ENCODE measurements at regions not wholly inside any gene's neighbourhood (a gene's known extent, or its start where the extent isn't known, plus 50 kb on each side); places are given as distances from the start of the nearest gene placed in this dataset.

DNA sequence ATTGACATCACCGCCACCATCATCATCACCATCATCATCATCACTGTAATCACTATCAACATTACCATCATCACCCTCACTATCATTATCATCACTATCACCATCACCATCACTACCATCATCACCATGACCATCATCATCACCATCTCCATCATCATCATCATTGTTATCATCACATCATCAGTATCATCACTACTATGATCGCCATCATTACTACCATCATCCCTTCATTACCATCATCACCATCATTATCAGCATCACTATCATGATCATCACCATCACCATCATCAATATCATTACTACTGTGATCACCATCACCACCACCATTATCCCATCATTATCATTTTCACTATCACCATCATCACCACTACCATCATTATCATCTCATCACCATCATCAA lies 368.3 kb downstream of the SEC14L1 start:
- TF ChIP-seq POLR2A (IDR thresholded peaks at IDR 0.05; ENCODE audit: low read depth, low read length), result no peak
- TF ChIP-seq PAX5 (IDR thresholded peaks at IDR 0.05; ENCODE audit: insufficient read depth, low read length, severe bottlenecking), result no peak
- no peak for TF ChIP-seq POU2F2 (IDR thresholded peaks at IDR 0.05; ENCODE audit: low read depth, low read length)
- TF ChIP-seq POLR2AphosphoS5 (IDR thresholded peaks at IDR 0.05; ENCODE audit: low read depth, low read length), result no peak
- no peak for TF ChIP-seq TAF1 (IDR thresholded peaks at IDR 0.05; ENCODE audit: low read depth, low read length)
- TF ChIP-seq SPI1 (IDR thresholded peaks at IDR 0.05; ENCODE audit: low read depth, low read length), result no peak
- FAIRE-seq, result no peak

DNA sequence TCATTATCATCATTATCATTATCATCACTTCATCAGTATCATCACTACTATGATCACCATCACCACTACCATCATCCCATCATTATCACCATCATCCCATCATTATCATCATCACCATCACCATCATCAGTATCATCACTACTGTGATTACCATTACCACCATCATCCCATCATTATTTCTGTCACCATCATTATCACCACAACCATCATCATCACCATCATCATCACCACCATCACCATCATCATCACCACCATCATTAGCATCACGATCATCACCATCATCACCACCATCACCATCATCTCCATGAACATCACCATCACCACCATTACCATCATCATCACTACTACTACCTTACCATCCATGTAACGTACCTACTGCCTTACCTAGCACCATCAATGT lies 368.8 kb downstream of the SEC14L1 start:
- TF ChIP-seq POLR2AphosphoS5 (IDR thresholded peaks at IDR 0.05; ENCODE audit: low read depth, low read length) (no peak), PAX5 (IDR thresholded peaks at IDR 0.05; ENCODE audit: insufficient read depth, low read length, severe bottlenecking) (no peak), POU2F2 (IDR thresholded peaks at IDR 0.05; ENCODE audit: low read depth, low read length) (no peak), POLR2A (IDR thresholded peaks at IDR 0.05; ENCODE audit: low read depth, low read length) (no peak), TAF1 (IDR thresholded peaks at IDR 0.05; ENCODE audit: low read depth, low read length) (no peak), SPI1 (IDR thresholded peaks at IDR 0.05; ENCODE audit: low read depth, low read length) (no peak)
- FAIRE-seq (no peak), DNase-seq (ENCODE audit: insufficient read length, low spot score) (no peak)

More for the DNA sequence above, 368.3 kb downstream of the SEC14L1 start:
- DNase-seq (ENCODE audit: insufficient read length, low spot score), result no peak

DNA sequence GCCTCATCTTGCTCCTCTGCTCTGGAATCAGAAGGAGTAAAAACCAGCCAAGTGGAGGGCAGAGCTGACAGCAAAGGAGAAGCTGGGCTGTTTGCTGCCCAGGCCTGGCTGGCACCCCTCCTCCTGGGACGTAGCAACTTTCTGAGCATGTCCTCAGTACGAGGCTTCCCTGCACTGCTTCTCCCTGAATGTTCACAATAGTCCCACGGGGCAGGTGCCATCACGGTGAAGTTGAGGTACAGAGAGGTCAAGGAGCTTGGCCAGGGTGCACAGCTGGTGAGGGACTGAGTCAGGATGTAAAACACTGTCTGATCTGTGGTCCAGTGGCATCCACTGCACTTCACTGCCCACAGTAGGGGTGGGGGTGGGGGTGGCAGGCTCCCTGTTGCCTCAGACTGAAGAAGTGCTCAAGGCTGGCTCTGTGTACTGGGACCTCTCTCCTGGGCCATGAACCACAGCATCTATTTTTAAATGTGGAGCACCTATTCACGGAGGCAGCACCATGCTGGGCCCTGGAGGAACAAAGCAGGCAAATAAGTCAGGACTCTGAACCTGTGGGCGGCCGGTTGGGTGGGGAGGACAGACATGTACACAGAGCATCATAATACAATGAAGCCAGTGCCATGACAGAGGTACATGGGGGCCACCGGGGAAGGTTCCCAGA lies 369.5 kb downstream of the SEC14L1 start:
- FAIRE-seq, result no peak
- no peak for TF ChIP-seq POLR2AphosphoS5 (IDR thresholded peaks at IDR 0.05; ENCODE audit: low read depth, low read length)
- TF ChIP-seq TAF1 (IDR thresholded peaks at IDR 0.05; ENCODE audit: low read depth, low read length), result no peak
- TF ChIP-seq SPI1 (IDR thresholded peaks at IDR 0.05; ENCODE audit: low read depth, low read length), result no peak
- no peak for TF ChIP-seq POLR2A (IDR thresholded peaks at IDR 0.05; ENCODE audit: low read depth, low read length)
- TF ChIP-seq PAX5 (IDR thresholded peaks at IDR 0.05; ENCODE audit: insufficient read depth, low read length, severe bottlenecking), result no peak
- no peak for TF ChIP-seq POU2F2 (IDR thresholded peaks at IDR 0.05; ENCODE audit: low read depth, low read length)
- no peak for DNase-seq (ENCODE audit: insufficient read length, low spot score)

DNA sequence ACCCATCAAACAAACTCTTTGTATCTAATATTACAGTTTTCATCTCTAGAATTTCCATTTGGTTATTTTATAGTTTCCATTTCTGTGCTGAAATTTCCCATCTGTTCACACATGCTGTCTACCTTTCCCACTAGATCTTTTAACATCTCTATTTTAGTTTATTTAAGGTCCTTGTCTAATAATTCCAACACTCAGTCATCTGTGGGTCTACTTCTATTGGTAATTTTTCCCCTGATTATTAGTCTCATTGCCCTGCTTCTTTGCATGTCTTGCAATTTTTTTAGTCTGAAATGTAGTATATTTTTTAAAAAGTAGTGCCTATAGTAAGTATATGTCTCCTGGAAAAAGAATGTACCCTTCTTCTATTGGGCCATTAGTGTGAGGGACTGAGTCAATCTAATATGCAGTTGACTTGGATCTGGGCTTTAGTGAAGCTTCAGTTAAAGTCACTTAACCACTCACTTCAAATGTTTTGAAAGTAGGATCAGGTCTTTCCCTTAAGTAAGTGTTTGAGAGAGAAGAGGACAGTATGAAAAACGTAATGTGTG lies 370.8 kb downstream of the SEC14L1 start:
- TF ChIP-seq POLR2A (IDR thresholded peaks at IDR 0.05; ENCODE audit: low read depth, low read length) (no peak), POLR2AphosphoS5 (IDR thresholded peaks at IDR 0.05; ENCODE audit: low read depth, low read length) (no peak), SPI1 (IDR thresholded peaks at IDR 0.05; ENCODE audit: low read depth, low read length) (no peak), TAF1 (IDR thresholded peaks at IDR 0.05; ENCODE audit: low read depth, low read length) (no peak), PAX5 (IDR thresholded peaks at IDR 0.05; ENCODE audit: insufficient read depth, low read length, severe bottlenecking) (no peak), POU2F2 (IDR thresholded peaks at IDR 0.05; ENCODE audit: low read depth, low read length) (no peak)
- no peak for FAIRE-seq

DNA sequence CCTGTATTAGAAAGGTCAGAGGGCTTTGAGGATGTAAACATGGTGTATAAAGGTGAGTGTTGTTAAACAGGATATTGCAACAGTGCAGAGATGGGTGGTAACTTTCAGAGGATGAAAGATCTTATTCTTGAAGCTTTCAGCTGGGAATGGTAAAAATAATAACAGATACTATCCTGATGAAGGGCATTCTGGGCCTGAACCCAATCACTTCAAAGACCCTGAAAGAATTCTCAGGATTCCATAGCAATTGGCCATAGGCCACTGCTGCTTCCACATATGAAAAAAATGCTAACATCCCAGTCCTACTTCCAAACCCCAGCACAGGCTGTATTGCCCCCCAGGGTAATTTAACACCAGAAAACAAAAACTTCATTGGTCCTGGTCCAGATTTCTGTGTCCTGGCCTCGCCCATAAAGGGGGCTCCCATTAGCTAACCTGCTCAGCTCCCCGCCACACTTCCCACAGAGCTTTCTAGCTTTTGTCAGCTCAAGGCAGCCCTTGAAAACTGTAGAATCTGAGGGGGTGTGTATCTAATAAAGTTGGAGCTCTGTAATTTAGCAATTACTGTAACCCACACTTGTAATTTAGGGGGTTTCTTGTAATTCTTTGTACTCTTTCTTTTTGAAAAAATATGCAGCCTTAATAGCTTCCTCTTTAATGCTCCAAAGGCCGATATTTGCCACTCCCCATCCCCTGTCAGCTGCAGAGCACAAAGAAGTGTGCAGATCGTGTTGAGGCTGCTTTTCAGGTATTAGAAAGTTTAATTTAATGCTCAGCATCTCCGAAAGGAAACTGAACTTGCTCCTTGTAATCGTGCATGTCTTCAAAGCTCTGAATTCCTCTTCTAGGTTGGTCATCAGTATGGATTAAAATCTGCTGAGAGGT lies 371.5 kb downstream of the SEC14L1 start:
- FAIRE-seq, result no peak
- TF ChIP-seq TAF1 (IDR thresholded peaks at IDR 0.05; ENCODE audit: low read depth, low read length) (no peak), POU2F2 (IDR thresholded peaks at IDR 0.05; ENCODE audit: low read depth, low read length) (no peak), SPI1 (IDR thresholded peaks at IDR 0.05; ENCODE audit: low read depth, low read length) (no peak), POLR2AphosphoS5 (IDR thresholded peaks at IDR 0.05; ENCODE audit: low read depth, low read length) (no peak), PAX5 (IDR thresholded peaks at IDR 0.05; ENCODE audit: insufficient read depth, low read length, severe bottlenecking) (no peak), POLR2A (IDR thresholded peaks at IDR 0.05; ENCODE audit: low read depth, low read length) (no peak)
- DNase-seq (ENCODE audit: insufficient read length, low spot score), result no peak

More for the DNA sequence above, 370.8 kb downstream of the SEC14L1 start:
- no peak for DNase-seq (ENCODE audit: insufficient read length, low spot score)

DNA sequence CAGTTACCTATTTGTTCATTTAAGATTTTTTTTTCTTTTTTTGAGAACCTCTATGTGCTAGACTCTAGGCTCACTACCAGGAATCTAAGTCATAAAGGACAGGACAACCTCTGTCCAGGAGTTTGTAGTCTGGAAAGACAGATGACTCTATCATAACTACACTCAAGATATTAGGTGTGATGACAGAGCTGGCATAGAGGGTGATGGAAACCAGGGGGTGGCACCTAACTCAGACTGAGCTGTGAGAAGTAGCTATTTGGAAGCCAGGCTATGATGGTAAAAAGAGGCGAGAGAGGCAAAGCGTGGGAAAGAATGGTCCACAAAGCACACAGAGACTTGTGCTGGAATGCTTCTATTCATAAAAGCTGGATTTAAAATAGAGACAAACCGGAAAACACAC lies 372.3 kb downstream of the SEC14L1 start:
- DNase-seq (ENCODE audit: insufficient read length, low spot score) (no peak), FAIRE-seq (no peak)
- TF ChIP-seq TAF1 (IDR thresholded peaks at IDR 0.05; ENCODE audit: low read depth, low read length) (no peak), POLR2AphosphoS5 (IDR thresholded peaks at IDR 0.05; ENCODE audit: low read depth, low read length) (no peak), POU2F2 (IDR thresholded peaks at IDR 0.05; ENCODE audit: low read depth, low read length) (no peak), PAX5 (IDR thresholded peaks at IDR 0.05; ENCODE audit: insufficient read depth, low read length, severe bottlenecking) (no peak), SPI1 (IDR thresholded peaks at IDR 0.05; ENCODE audit: low read depth, low read length) (no peak)

DNA sequence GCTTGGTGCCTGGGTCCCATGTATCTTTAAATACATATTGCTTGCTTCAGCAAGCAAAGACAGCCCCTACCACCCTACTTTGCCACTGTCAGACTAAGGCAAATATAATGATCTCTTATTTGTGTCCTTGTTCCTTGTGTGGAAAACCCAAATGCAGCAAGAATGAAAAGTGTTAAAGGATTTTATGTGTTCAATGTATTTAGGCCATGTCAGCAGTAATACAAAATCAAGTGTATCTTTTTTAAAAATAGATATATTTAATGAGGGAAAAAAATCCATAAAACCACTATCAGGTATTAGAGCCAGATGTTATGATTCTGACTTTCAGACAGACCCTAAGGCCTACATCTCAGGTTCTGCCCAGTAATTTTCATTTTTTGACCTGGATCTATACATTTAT lies 374.5 kb downstream of the SEC14L1 start:
- TF ChIP-seq POLR2A (IDR thresholded peaks at IDR 0.05; ENCODE audit: low read depth, low read length) (no peak), TAF1 (IDR thresholded peaks at IDR 0.05; ENCODE audit: low read depth, low read length) (no peak), POU2F2 (IDR thresholded peaks at IDR 0.05; ENCODE audit: low read depth, low read length) (no peak), POLR2AphosphoS5 (IDR thresholded peaks at IDR 0.05; ENCODE audit: low read depth, low read length) (no peak), PAX5 (IDR thresholded peaks at IDR 0.05; ENCODE audit: insufficient read depth, low read length, severe bottlenecking) (no peak), SPI1 (IDR thresholded peaks at IDR 0.05; ENCODE audit: low read depth, low read length) (no peak)
- DNase-seq (ENCODE audit: insufficient read length, low spot score) (no peak), FAIRE-seq (no peak)

DNA sequence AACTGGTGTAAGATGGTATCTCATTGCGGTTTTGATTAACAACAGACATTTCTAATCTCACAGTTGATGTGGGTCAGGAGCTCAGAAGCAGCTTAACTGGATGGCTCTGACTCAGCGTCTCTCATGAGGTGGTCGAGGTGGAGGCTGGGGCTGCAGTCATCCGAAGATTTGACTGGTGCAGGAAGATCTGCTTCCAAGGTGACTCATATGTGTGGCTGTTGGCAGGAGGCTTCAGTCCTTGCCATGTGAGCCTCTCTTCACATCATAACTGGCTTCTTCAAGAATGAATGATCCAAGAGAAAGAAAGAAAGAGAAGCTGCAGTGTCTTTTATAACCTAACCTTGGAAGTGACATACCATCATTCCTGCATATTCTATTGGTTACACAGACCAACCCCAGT lies 376.1 kb downstream of the SEC14L1 start:
- FAIRE-seq, result no peak
- TF ChIP-seq POLR2A (IDR thresholded peaks at IDR 0.05; ENCODE audit: low read depth, low read length) (no peak), POU2F2 (IDR thresholded peaks at IDR 0.05; ENCODE audit: low read depth, low read length) (no peak), TAF1 (IDR thresholded peaks at IDR 0.05; ENCODE audit: low read depth, low read length) (no peak), SPI1 (IDR thresholded peaks at IDR 0.05; ENCODE audit: low read depth, low read length) (no peak), PAX5 (IDR thresholded peaks at IDR 0.05; ENCODE audit: insufficient read depth, low read length, severe bottlenecking) (no peak), POLR2AphosphoS5 (IDR thresholded peaks at IDR 0.05; ENCODE audit: low read depth, low read length) (no peak)
- no peak for DNase-seq (ENCODE audit: insufficient read length, low spot score)

DNA sequence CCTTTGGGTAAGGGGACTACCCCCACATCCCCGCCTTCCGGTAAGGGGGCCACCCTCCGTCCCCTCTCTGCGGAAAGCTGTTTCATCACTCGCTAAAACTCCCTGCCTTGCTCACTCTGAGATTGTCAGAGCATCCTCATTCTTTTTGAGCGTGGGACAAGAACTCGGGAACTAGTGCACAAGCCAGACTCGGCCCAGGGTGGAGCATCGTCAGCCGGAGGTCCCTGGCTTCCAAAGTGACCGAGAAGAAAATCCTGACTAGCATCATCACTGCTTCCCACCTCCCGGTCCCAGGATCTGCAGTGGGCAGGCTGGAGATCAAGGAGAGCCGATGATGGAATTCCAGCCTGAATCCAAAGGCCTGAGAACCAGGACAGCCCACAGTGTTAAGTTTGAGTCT lies 380.3 kb downstream of the SEC14L1 start:
- no peak for DNase-seq (ENCODE audit: insufficient read length, low spot score)
- no peak for FAIRE-seq
- TF ChIP-seq POLR2AphosphoS5 (IDR thresholded peaks at IDR 0.05; ENCODE audit: low read depth, low read length), result no peak
- TF ChIP-seq PAX5 (IDR thresholded peaks at IDR 0.05; ENCODE audit: insufficient read depth, low read length, severe bottlenecking), result no peak
- TF ChIP-seq POLR2A (IDR thresholded peaks at IDR 0.05; ENCODE audit: low read depth, low read length), result no peak
